Osteocyte (in vitro differentiated cells): ENCODE measurements at regions not wholly inside any gene's neighbourhood (a gene's known extent, or its start where the extent isn't known, plus 50 kb on each side); places are given as distances from the start of the nearest gene placed in this dataset.

Experiments used
- DNase-seq: peaks from one replicate; pipeline ENCODE4 v3.0.0; 2021; ENCODE audit warnings: mixed read lengths; ENCODE audit not compliant: unreplicated experiment; ENCODE audit errors: extremely low spot score
- H3K27ac Mint-ChIP-seq: one replicate; pipeline ENCODE4 v1.8.0; 2021; ENCODE audit warnings: mild to moderate bottlenecking, mixed read lengths; ENCODE audit not compliant: unreplicated experiment
- H3K27me3 Mint-ChIP-seq: one replicate; pipeline ENCODE4 v1.8.0; 2021; ENCODE audit warnings: mixed read lengths; ENCODE audit not compliant: unreplicated experiment
- H3K36me3 Mint-ChIP-seq: one replicate; pipeline ENCODE4 v1.8.0; 2021; ENCODE audit warnings: mixed read lengths; ENCODE audit not compliant: unreplicated experiment
- H3K4me1 Mint-ChIP-seq: one replicate; pipeline ENCODE4 v1.8.0; 2021; ENCODE audit warnings: mixed read lengths; ENCODE audit not compliant: unreplicated experiment
- H3K4me3 Mint-ChIP-seq: one replicate; pipeline ENCODE4 v1.8.0; 2021; ENCODE audit warnings: mild to moderate bottlenecking, moderate library complexity, mixed read lengths; ENCODE audit not compliant: unreplicated experiment
- H3K9me3 Mint-ChIP-seq: one replicate; pipeline ENCODE4 v1.8.0; 2021; ENCODE audit warnings: mixed read lengths; ENCODE audit not compliant: unreplicated experiment
- CTCF ChIP-seq: fragments of 200-600 bp; sonication (generic); IDR thresholded peaks from 2 replicates; pipeline ENCODE4 v1.5.0; 2021; ENCODE audit warnings: antibody characterized with exemption, mild to moderate bottlenecking, moderate library complexity

DNA sequence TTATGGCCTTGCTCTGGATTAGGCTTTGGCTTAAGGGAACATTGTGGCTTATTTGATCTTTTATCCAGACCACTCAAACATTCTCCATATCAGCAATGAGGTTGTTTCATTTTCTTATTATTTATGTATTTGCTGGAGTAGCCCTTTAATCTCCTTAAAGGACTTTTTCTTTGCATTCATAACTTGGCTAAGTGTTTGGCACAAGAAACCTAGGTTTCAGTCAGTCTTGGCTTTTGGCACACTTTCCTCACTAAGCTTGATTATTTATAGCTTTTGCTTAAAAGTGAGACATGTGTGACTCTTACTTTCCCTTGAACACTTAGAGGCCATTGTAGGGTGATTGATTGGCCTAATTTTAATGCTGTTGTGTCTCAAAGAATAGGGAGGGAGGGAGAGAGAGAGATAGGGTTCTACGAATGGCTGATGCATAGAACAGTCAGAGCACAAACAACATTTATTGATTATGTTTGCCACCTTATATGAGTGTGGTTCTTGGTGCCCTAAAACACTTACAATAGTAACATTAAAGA lies 2265.3 kb upstream of the C9orf72 start:
- Mint-ChIP-seq H3K27ac (no peak overlapping the region), H3K9me3 (no peaks in the 10 kb centered on the region), H3K27me3 (no peaks in the 10 kb centered on the region), H3K36me3 (no peaks in the 10 kb centered on the region), H3K4me1 (no peaks in the 10 kb centered on the region), H3K4me3 (no peak overlapping the region)
- no peak for TF ChIP-seq CTCF
- no peak for DNase-seq

- H3K27ac Mint-ChIP-seq: no peak overlapping the region
- no peak for DNase-seq
- no peaks in the 10 kb centered on the region for H3K36me3 Mint-ChIP-seq
- no peak overlapping the region for H3K4me3 Mint-ChIP-seq
- no peak for TF ChIP-seq CTCF
- no peaks in the 10 kb centered on the region for H3K4me1 Mint-ChIP-seq
- H3K27me3 Mint-ChIP-seq: no peaks in the 10 kb centered on the region
- H3K9me3 Mint-ChIP-seq: no peaks in the 10 kb centered on the region
These were observed 2271.0 kb upstream of the C9orf72 start for GRCh38 chr9:29844251-29844650.

DNA sequence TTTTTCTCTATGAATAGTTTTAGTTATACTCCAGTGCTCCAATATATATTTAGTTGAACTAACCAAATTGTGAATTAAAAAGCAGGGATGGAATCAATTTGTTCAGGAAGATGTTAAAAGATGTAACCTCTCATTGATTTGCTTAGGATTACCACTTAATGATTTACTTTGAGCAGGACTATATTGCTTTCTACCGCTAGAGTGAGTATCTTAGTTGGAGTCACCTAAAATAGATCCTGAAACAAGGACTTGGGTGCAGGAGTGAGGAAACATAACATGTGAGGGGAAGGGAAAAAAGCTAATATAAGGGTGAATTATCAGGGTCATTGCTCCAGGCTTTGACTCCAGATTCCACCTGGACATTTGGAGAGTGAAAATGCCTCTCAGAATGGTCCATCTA lies 2277.4 kb upstream of the C9orf72 start:
- DNase-seq: no peak
- no peaks in the 10 kb centered on the region for H3K9me3 Mint-ChIP-seq
- no peaks in the 10 kb centered on the region for H3K36me3 Mint-ChIP-seq
- H3K27ac Mint-ChIP-seq: no peak overlapping the region
- H3K4me1 Mint-ChIP-seq: no peaks in the 10 kb centered on the region
- no peak for TF ChIP-seq CTCF
- no peaks in the 10 kb centered on the region for H3K27me3 Mint-ChIP-seq
- no peak overlapping the region for H3K4me3 Mint-ChIP-seq

DNA sequence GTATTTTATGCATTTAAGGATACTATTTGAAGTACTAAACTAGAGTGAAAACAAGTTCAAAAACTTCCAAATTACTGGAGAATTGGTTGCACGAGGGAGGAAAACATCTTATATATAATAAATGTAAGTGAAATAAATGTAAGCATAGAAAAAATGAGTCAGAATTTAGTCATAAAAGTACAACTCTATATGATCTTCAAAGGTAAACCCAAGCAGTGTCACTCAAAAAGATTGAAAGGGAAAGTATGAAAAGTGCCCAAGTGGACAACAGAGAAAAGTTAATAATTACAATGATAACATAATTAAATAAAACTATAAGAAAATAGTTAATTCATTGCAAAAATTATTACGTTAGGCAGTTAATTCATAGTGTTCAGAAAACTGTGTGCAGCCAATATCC lies 2288.5 kb upstream of the C9orf72 start:
- Mint-ChIP-seq H3K4me1 (no peaks in the 10 kb centered on the region), H3K9me3 (no peaks in the 10 kb centered on the region), H3K27ac (no peak overlapping the region), H3K27me3 (no peaks in the 10 kb centered on the region), H3K36me3 (no peaks in the 10 kb centered on the region), H3K4me3 (no peak overlapping the region)
- TF ChIP-seq CTCF: no peak
- DNase-seq: no peak

DNA sequence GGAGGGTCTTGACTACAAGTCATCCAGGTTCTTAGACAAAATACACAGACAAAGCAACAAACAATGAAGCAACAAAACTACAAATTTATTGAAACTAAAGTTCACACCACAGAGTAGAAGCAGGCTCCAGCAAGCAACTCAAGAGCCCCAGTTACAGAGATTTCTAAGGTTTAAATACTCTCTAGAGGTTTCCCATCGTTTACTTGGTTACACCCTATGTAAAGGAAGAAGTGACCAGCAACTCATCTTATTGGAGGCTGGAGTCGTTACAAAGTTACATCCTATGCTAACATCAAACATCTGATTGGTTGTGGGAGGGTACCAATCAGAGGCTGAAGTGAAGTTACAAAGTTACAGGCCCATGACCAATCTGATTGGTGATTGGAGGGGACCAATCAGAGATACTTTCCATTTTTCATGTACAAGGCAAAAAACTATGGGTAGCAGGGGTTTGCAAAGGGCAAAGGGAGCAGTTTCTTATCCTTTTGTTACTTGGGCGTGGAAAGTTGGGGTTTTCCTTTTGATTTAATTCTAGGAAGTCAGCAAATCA lies 2292.6 kb upstream of the C9orf72 start:
- H3K9me3 Mint-ChIP-seq: no peaks in the 10 kb centered on the region
- no peak overlapping the region for H3K27ac Mint-ChIP-seq
- no peaks in the 10 kb centered on the region for H3K36me3 Mint-ChIP-seq

More for the DNA sequence above, 2292.6 kb upstream of the C9orf72 start:
- H3K27me3 Mint-ChIP-seq: no peaks in the 10 kb centered on the region
- DNase-seq: no peak
- H3K4me1 Mint-ChIP-seq: no peaks in the 10 kb centered on the region
- no peak for TF ChIP-seq CTCF
- H3K4me3 Mint-ChIP-seq: no peak overlapping the region
